HK-2 (cell line): ENCODE measurements at regions not wholly inside any gene's neighbourhood (a gene's known extent, or its start where the extent isn't known, plus 50 kb on each side); places are given as distances from the start of the nearest gene placed in this dataset.

Source experiments
- DNase-seq: peaks from one replicate; pipeline ENCODE4 v3.0.0-alpha.2; 2018; ENCODE audit not compliant: unreplicated experiment

DNA sequence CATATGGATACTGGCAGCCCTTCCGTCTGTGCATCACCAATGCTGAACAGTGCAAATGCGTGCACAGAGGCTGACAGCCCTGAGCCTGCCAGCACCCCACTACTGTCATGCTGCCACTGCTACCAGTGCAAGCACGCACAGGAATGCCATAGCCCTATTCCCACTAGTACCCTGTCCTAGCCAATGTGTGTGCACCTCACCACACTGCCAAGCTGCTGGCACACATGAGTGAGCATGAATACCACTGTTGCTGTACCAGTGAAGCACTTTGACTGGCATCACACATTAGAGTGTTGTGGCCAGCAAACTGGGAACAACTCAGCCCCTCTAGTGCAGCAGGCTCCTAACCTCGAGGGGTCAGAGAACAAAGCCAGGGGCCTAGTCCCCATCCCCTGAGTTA is 102.9 kb upstream of the PCDH10 start:
- no peak for DNase-seq

DNA sequence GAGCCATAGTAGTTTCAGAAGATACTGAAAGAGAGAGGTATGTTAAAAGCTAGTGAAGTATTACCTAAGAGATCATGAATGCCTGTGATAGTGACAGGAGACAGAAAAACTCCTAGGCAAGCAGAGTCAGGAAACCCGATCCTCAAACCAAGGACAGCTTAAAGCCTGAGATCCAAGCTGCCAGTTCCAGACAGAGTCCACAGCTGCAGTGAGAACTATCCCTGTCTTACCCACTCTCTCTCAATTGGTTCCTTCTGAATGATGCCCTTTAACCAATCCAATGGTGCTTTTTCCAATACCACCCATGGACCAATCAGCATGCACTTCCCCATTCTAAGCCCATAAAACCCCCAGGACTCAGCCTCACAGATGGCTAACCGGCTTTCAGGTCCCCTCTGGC is 90.4 kb upstream of the PCDH10 start:
- DNase-seq = no peak

DNA sequence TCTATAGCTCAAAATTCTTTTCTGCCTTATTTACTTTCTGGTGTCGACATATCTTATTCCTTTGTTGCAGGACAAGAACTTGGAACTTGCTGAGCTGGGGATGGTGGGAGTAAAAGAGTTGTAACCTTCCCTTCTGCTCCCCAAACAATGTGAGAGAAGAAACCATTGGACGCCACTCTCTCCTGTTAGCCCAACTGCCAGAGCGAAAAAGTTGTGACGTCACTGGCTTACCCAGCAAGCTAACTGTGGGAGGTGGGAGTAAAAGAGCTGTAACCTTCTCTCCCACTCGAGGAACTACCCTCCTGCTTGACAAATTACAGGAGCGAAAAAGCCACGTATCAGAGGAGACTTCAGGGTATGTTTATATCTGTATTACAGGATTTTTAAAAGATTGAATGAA is 90.0 kb upstream of the PCDH10 start:
- no peak for DNase-seq

GRCh38 chr4:133062851-133063250 is 86.2 kb upstream of the PCDH10 start:
- no peak for DNase-seq

DNA sequence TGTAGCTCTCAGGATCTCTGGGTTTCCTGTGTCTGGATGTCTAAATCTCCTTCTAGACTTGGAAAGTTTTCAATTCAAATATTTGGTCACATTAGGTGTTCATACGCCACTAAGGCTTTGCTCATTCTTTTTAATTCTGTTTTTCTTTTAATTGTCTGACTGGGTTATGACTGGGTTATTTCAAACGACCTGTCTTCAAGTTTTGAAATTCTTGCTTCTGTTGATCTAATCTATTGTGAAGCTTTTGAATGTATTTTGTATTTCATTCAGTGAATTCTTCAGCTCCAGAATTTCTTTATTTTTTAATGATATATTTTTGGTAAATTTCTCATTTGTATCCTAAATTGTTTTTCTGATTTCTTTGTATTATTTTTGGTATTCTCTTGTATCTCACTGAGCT is 81.0 kb upstream of the PCDH10 start:
- no peak for DNase-seq

- no peak for DNase-seq
These were observed 67.8 kb upstream of the PCDH10 start for GRCh38 chr4:133081246-133081645.

- DNase-seq = no peak
These were observed 64.7 kb upstream of the PCDH10 start for GRCh38 chr4:133084421-133084820.

- no peak for DNase-seq
These were observed 53.5 kb upstream of the PCDH10 start for GRCh38 chr4:133095591-133095990.

GRCh38 chr4:133096972-133097371 is 52.1 kb upstream of the PCDH10 start:
- no peak for DNase-seq
